ENCODE measurements at regions not wholly inside any gene's neighbourhood (a gene's known extent, or its start where the extent isn't known, plus 50 kb on each side); places are given as distances from the start of the nearest gene placed in this dataset.

DNA sequence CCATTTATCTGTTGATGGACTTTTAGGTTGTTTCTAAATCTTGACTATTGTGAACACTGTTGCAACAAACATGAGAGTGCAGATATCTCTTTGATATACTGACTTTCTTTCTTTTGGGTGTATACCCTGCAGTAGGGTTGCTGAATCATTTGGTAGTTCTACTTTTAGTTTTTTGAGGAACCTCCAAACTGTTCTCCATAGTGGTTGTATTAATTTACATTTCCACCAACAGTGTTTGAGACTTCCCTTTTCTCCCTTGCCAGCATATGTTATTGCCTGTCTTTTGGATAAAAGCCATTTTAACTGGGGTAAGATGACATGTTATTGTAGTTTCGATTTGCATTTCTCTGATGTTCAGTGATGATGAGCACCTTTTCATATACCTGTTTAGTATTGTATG, 330.0 kb downstream of the DDX10 start:
- no peak overlapping the region for H3K4me3 ChIP-seq (ENCODE audit: low read depth, low read length)
- ChIA-PET POLR2A (no interaction called here), CTCF (no interaction called here)
- no peaks in the 10 kb centered on the region for H3K27me3 ChIP-seq (ENCODE audit: control insufficient read depth, insufficient read depth, low read length)
- no peak for DNase-seq (ENCODE audit: low read depth)
- no peaks in the 10 kb centered on the region for H3K36me3 ChIP-seq (ENCODE audit: control insufficient read depth, insufficient read depth, low read length)
- TF ChIP-seq CTCF (IDR thresholded peaks at IDR 0.05; ENCODE audit: insufficient read depth, low read depth, low read length) = no peak

DNA sequence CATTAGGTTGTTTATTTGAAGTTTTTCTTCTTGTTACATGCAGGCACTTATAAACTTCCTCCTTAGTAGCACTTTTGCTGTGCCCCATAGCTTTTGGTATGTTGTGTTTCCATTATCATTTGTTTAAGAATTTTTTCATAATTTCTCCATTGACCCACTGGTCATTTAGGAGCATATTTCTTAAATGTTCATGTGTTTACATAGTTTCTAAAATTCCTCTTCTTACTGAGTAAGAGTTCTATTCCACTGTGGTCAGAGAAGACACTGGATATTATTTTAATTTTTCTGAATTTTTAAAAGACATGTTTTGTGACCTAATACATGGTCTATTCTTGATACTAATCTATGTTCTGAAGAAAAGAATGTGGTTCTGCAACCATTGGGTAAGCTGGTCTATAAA, 333.0 kb downstream of the DDX10 start:
- no peak for DNase-seq (ENCODE audit: low read depth)
- no peaks in the 10 kb centered on the region for H3K27me3 ChIP-seq (ENCODE audit: control insufficient read depth, insufficient read depth, low read length)
- no peaks in the 10 kb centered on the region for H3K36me3 ChIP-seq (ENCODE audit: control insufficient read depth, insufficient read depth, low read length)
- no peak for TF ChIP-seq CTCF (IDR thresholded peaks at IDR 0.05; ENCODE audit: insufficient read depth, low read depth, low read length)
- no peak overlapping the region for H3K4me3 ChIP-seq (ENCODE audit: low read depth, low read length)
- CTCF ChIA-PET = interaction anchor here (0.7 kb wide), 1 partner anchor 12 kb away, joined by 5 read pairs; no protein-coding TSS in a partner anchor
- POLR2A ChIA-PET = no interaction called here

DNA sequence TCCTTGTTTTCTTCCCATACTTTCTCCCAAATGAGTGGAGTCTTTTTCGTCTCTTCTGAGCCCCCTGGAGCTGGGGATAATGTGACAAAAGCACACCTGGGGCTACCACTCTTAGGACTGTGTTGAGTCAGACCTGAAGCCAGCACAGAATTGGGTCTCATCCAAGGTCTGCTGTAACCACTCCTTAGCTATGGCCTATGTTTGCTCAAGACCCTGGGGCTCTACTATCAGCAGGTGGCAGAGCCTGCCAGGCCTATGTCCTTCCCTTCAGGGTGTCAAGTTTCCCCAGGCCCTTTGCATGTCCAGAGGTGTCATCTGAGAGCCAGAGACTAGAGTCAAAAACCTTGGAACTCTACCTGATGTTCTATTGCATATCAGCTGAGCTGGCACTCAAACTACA, 335.7 kb downstream of the DDX10 start:
- DNase-seq (ENCODE audit: low read depth) = no peak
- POLR2A ChIA-PET = no interaction called here
- CTCF ChIA-PET = no interaction called here
- no peaks in the 10 kb centered on the region for H3K36me3 ChIP-seq (ENCODE audit: control insufficient read depth, insufficient read depth, low read length)
- no peak for TF ChIP-seq CTCF (IDR thresholded peaks at IDR 0.05; ENCODE audit: insufficient read depth, low read depth, low read length)
- no peaks in the 10 kb centered on the region for H3K27me3 ChIP-seq (ENCODE audit: control insufficient read depth, insufficient read depth, low read length)
- no peak overlapping the region for H3K4me3 ChIP-seq (ENCODE audit: low read depth, low read length)

- ChIA-PET CTCF (no interaction called here), POLR2A (no interaction called here)
- TF ChIP-seq CTCF (IDR thresholded peaks at IDR 0.05; ENCODE audit: insufficient read depth, low read depth, low read length) = no peak
- Histone ChIP-seq H3K27me3 (ENCODE audit: control insufficient read depth, insufficient read depth, low read length) (no peaks in the 10 kb centered on the region), H3K4me3 (ENCODE audit: low read depth, low read length) (no peak overlapping the region), H3K36me3 (ENCODE audit: control insufficient read depth, insufficient read depth, low read length) (no peaks in the 10 kb centered on the region)
- DNase-seq (ENCODE audit: low read depth) = no peak
These were observed 336.7 kb downstream of the DDX10 start for GRCh38 chr11:109001585-109001984.

DNA sequence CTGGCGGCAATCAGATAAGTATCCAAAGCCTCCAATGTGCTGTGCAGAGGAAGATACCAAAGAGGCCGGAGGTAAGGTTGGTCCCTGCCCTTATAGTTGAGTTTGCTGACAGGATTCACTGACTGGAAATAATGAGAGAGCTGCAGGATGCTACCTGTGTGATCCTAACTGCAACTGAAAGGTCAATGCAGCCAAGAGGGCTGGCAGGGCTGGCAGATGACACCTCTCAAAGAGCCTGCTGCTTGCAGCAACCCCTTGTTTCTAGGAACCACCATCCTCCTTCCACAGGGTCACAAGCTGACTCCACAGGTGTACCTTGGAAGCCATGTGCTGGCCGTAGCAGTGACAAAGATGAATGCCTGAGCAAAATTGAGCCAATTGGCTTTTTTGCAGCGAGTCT, 348.1 kb downstream of the DDX10 start:
- CTCF ChIA-PET = interaction anchor here (0.9 to 1.5 kb wide), 2 partner anchors 11 to 46 kb away, joined by 4 to 6 read pairs; no protein-coding TSS in a partner anchor
- no peak for TF ChIP-seq CTCF (IDR thresholded peaks at IDR 0.05; ENCODE audit: insufficient read depth, low read depth, low read length)
- Histone ChIP-seq H3K36me3 (ENCODE audit: control insufficient read depth, insufficient read depth, low read length) (no peaks in the 10 kb centered on the region), H3K4me3 (ENCODE audit: low read depth, low read length) (no peak overlapping the region), H3K27me3 (ENCODE audit: control insufficient read depth, insufficient read depth, low read length) (no peaks in the 10 kb centered on the region)
- POLR2A ChIA-PET = no interaction called here
- DNase-seq (ENCODE audit: low read depth) = no peak

All from BJ (cell line).